ENCODE measurements at regions not wholly inside any gene's neighbourhood (a gene's known extent, or its start where the extent isn't known, plus 50 kb on each side); places are given as distances from the start of the nearest gene placed in this dataset.

DNA sequence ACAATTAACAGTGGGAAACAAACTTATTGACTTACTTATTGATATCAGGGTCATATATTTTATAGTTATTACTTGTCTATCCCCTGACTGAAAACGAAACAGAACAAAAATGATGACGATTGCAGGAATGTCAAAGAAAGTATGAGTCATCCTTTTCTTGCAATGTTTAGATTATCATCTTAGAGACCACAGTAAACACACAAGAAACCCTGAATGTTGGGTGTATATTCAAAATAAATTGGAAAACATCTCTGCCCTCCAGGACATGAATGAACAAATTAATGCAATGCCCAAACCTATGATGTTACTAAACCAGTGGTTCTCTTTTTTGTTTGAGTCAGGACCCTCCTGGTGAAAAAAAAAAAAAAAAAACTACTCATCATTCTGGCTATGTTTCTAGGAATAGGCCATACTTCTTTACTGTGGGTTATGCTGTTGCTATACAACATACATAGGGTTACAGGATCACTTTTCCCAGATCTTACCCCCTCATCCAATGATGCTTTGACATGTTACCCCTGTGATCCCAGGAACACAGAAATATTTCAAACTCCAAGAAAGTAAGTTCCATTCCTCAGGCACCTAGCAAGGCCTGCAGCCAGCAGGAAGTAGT lies 623.4 kb upstream of the IGFBP3 start:
- Histone ChIP-seq H3K9ac (ENCODE audit: low read length in 5 of 5) (no peak overlapping the region), H3K27ac (ENCODE audit: low read depth, low read length) (no peak overlapping the region), H3K9me3 (ENCODE audit: control insufficient read depth in 5 of 5, low read length in 5 of 5) (no peaks in the 10 kb centered on the region), H3K4me1 (ENCODE audit: control insufficient read depth in 5 of 5, insufficient read depth in 5 of 5, low read length in 5 of 5) (no peaks in the 10 kb centered on the region), H3K27me3 (ENCODE audit: control insufficient read depth in 5 of 5, insufficient read depth in 4 of 5, low read length in 5 of 5) (no peaks in the 10 kb centered on the region), H3K4me3 (ENCODE audit: low read depth in 1 of 5, low read length in 5 of 5) (no peak overlapping the region), H3K36me3 (ENCODE audit: control insufficient read depth in 5 of 5, insufficient read depth in 5 of 5, low read length in 5 of 5) (no peaks in the 10 kb centered on the region)

DNA sequence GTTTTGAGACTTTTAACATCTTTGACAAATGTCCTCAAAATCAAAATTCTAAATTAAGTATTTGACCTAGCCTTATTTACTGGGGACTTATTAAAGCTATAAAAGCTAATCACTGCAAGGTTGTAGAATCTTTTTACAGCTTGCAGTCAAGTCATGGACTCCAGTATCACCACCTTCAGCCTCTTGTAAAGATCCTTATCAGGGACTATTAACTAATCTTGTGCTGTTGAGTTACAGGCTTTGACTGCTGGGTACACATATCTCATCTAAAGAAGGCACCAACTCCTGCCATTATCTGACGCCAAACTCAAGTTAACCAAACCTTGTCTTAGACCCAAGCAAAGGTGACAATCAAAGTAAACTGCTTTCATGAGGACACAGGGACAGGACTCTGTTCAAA lies 621.0 kb upstream of the IGFBP3 start:
- H3K4me1 ChIP-seq (ENCODE audit: control insufficient read depth in 5 of 5, insufficient read depth in 5 of 5, low read length in 5 of 5) = no peaks in the 10 kb centered on the region
- H3K36me3 ChIP-seq (ENCODE audit: control insufficient read depth in 5 of 5, insufficient read depth in 5 of 5, low read length in 5 of 5) = no peaks in the 10 kb centered on the region
- no peak overlapping the region for H3K4me3 ChIP-seq (ENCODE audit: low read depth in 1 of 5, low read length in 5 of 5)
- no peak overlapping the region for H3K27ac ChIP-seq (ENCODE audit: low read depth, low read length)
- no peaks in the 10 kb centered on the region for H3K9me3 ChIP-seq (ENCODE audit: control insufficient read depth in 5 of 5, low read length in 5 of 5)
- no peak overlapping the region for H3K9ac ChIP-seq (ENCODE audit: low read length in 5 of 5)
- H3K27me3 ChIP-seq (ENCODE audit: control insufficient read depth in 5 of 5, insufficient read depth in 4 of 5, low read length in 5 of 5) = no peaks in the 10 kb centered on the region

DNA sequence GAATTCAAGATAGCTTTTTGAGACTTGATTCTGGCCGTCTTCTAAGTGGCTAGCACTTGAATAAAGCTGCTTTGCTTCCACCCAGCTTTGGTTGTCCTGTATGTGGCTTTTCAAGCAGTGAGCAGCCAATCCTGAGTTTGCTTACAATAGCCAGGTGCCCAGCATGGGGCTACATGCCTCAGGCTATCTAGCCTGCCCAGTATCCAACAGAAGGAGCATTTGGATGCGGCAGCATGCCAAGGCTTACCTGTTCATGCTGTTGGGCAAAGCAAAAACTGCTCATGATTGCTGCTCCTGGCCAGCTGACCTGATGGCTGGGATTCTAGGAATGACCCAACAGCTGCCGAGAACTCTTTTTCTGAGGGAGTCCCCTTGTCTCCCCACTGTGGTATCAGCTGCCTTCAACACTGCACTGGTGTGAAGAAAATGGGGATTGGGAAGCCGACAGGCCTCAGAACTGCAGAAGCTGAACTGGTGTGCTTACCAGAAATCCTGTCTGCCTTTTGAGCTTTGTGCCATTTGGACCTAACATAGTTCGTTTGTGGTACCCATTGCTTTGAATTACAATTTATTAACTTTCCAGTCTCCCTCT lies 618.9 kb upstream of the IGFBP3 start:
- Histone ChIP-seq H3K4me3 (ENCODE audit: low read depth in 1 of 5, low read length in 5 of 5) (no peak overlapping the region), H3K4me1 (ENCODE audit: control insufficient read depth in 5 of 5, insufficient read depth in 5 of 5, low read length in 5 of 5) (no peaks in the 10 kb centered on the region), H3K27ac (ENCODE audit: low read depth, low read length) (no peak overlapping the region), H3K27me3 (ENCODE audit: control insufficient read depth in 5 of 5, insufficient read depth in 4 of 5, low read length in 5 of 5) (no peaks in the 10 kb centered on the region), H3K9ac (ENCODE audit: low read length in 5 of 5) (no peak overlapping the region), H3K9me3 (ENCODE audit: control insufficient read depth in 5 of 5, low read length in 5 of 5) (no peaks in the 10 kb centered on the region), H3K36me3 (ENCODE audit: control insufficient read depth in 5 of 5, insufficient read depth in 5 of 5, low read length in 5 of 5) (no peaks in the 10 kb centered on the region)

DNA sequence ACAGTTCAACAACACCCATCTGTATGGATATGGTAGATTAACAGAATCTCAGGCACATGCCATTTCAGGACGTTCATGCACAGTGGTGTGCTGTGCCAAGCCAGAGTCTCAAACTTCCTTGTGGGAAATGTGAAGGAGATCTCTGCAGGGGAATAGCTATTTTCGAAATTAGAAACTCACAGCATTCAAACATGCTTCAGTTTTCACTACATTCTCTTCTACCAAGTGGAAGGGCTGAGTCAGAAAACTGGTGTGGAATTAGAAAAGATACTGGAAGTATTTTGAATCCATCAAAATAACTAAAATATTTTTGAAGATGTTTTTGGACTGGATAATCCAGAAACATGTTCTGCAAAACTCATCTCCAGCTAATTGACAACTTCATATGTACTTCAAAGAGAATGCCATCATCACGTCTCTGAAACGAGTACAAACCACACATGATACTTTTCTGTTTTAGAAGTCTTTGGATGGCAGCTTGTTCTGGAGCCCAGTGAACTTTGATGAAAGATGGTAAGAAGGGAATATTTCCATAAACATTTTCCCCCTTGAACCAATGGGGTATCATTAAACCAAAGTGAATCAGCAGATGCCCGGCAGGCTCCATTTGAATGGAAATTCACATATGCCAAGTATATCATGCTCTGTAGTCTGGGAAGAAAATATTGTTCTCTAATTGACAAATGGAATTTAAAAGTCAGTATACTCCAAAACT lies 616.3 kb upstream of the IGFBP3 start:
- Histone ChIP-seq H3K9ac (ENCODE audit: low read length in 5 of 5) (no peak overlapping the region), H3K4me3 (ENCODE audit: low read depth in 1 of 5, low read length in 5 of 5) (no peak overlapping the region), H3K27me3 (ENCODE audit: control insufficient read depth in 5 of 5, insufficient read depth in 4 of 5, low read length in 5 of 5) (no peaks in the 10 kb centered on the region), H3K4me1 (ENCODE audit: control insufficient read depth in 5 of 5, insufficient read depth in 5 of 5, low read length in 5 of 5) (no peaks in the 10 kb centered on the region), H3K9me3 (ENCODE audit: control insufficient read depth in 5 of 5, low read length in 5 of 5) (no peaks in the 10 kb centered on the region), H3K27ac (ENCODE audit: low read depth, low read length) (no peak overlapping the region), H3K36me3 (ENCODE audit: control insufficient read depth in 5 of 5, insufficient read depth in 5 of 5, low read length in 5 of 5) (no peaks in the 10 kb centered on the region)

DNA sequence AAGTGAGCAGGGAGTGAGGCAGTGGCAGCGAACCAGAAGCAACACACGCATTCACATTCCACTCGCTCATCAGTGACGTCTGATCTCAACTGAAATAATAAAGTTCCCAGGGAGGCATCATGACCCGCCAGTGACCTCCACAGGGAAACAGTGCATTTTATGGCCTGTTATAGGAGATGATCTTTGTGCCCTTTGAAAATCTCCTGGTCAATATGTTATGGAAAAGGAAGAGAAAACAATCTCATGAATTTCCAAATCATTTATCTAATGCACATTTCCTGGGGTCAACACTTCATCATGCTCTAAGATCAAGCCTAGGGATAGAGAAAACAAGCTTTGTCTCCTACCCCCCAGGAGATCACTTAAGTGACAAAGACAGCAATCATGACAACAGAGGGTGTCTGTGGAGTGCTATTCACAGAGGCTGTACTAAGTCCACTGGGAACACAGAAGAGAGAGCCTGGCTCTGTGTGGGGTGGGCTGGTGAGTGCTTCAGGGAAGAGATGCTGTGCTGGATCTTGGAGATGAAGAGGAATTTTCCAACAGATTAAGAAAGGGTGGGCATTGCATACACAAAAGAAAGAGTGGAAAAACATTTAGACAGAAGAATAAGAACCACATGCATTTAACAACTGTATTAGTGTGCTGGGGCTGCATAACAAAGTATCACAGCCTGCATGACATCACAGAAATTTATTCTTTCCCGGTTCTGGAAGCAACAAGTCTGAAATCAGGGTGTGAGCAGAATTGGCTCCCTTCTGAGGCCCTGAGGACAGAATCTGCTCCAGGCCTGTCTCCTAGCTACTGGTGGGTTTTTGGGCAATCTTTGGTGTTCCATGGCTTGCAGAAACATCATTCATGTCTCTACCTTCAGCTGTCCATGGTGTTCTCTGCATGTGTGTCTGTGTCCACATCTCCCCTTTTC lies 613.9 kb upstream of the IGFBP3 start:
- Histone ChIP-seq H3K4me1 (ENCODE audit: control insufficient read depth in 5 of 5, insufficient read depth in 5 of 5, low read length in 5 of 5) (no peaks in the 10 kb centered on the region), H3K9ac (ENCODE audit: low read length in 5 of 5) (no peak overlapping the region), H3K36me3 (ENCODE audit: control insufficient read depth in 5 of 5, insufficient read depth in 5 of 5, low read length in 5 of 5) (no peaks in the 10 kb centered on the region), H3K4me3 (ENCODE audit: low read depth in 1 of 5, low read length in 5 of 5) (no peak overlapping the region), H3K27ac (ENCODE audit: low read depth, low read length) (no peak overlapping the region), H3K9me3 (ENCODE audit: control insufficient read depth in 5 of 5, low read length in 5 of 5) (peaks cover 0 to 7% (median 0%) of the 10 kb centered on the region in 5 donors), H3K27me3 (ENCODE audit: control insufficient read depth in 5 of 5, insufficient read depth in 4 of 5, low read length in 5 of 5) (no peaks in the 10 kb centered on the region)

DNA sequence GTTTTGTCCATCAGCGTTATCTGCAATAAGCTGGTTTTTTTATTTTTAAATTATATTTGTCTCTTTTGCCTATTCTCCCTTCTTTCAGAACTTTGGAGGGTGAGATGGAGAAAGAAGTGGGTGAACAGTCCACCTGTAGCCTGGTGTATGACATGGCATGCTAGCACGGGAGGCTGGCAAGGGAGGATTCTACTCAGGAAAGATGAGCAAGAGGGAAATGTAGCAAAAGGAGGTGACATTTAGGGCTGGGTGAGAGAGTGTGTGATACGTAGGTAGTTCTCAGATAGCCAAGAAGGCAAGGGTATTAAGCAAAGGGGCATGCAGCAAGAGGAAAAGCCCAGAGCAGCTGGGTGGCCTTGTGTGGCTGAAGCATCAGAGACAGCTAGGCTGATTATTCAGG lies 612.9 kb upstream of the IGFBP3 start:
- peaks cover 0 to 7% (median 0%) of the 10 kb centered on the region in 5 donors for H3K9me3 ChIP-seq (ENCODE audit: control insufficient read depth in 5 of 5, low read length in 5 of 5)
- H3K4me3 ChIP-seq (ENCODE audit: low read depth in 1 of 5, low read length in 5 of 5) = no peak overlapping the region
- no peaks in the 10 kb centered on the region for H3K36me3 ChIP-seq (ENCODE audit: control insufficient read depth in 5 of 5, insufficient read depth in 5 of 5, low read length in 5 of 5)
- no peaks in the 10 kb centered on the region for H3K27me3 ChIP-seq (ENCODE audit: control insufficient read depth in 5 of 5, insufficient read depth in 4 of 5, low read length in 5 of 5)
- H3K9ac ChIP-seq (ENCODE audit: low read length in 5 of 5) = no peak overlapping the region
- no peak overlapping the region for H3K27ac ChIP-seq (ENCODE audit: low read depth, low read length)
- H3K4me1 ChIP-seq (ENCODE audit: control insufficient read depth in 5 of 5, insufficient read depth in 5 of 5, low read length in 5 of 5) = no peaks in the 10 kb centered on the region

DNA sequence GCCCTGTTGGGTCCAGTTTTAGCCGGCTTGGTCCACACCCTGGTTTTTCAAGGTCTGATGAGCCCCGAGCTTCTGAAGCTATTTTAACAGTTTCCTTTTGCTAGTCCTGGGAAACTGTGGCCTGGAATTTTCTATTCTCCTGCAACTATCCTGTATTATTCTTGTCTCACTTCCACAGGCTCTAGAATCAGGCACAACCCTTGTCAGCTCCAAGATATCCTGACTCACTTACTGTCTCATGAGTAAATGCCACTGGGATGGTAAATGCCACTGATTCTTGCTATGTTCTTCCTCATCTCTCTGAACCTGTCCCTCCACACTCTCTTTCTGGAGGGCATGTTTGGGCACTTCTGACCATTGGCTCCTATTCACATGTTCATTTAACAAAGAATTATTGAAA lies 611.5 kb upstream of the IGFBP3 start:
- Histone ChIP-seq H3K4me1 (ENCODE audit: control insufficient read depth in 5 of 5, insufficient read depth in 5 of 5, low read length in 5 of 5) (no peaks in the 10 kb centered on the region), H3K9me3 (ENCODE audit: control insufficient read depth in 5 of 5, low read length in 5 of 5) (peaks cover 0 to 11% (median 4%) of the 10 kb centered on the region in 5 donors)

DNA sequence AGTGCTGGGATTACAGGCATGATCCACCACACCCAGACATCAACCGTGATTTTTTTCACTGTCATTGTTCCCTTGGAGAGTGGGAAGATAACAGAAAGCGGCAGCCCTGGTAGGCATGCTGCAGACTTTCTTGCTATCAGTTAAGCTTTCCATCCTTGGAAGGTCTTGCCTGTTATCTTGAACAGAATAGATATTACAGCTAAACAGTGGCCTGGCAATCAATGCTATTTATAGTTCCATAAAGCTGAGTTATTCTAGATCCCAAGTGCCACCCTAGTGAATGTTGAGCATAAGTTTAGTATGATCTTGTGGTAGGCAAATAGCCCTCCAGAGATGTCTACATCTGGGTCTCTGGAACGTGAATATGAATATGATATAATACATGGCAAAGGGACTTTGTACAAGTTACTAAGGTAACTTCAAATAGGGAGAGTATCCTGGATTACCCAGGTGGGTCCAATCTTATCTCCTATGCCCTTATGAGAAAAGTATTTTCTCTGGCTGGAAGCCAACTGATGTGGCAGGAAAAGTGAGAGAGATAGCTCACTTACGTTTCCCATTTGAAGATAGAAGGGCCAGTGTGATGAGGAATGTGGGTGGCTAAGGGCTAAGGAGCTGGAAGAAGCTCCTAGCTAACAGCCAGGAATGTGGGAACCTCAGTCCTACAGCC lies 609.1 kb upstream of the IGFBP3 start:
- Histone ChIP-seq H3K36me3 (ENCODE audit: control insufficient read depth in 5 of 5, insufficient read depth in 5 of 5, low read length in 5 of 5) (no peaks in the 10 kb centered on the region), H3K9me3 (ENCODE audit: control insufficient read depth in 5 of 5, low read length in 5 of 5) (peaks cover 0 to 18% (median 6%) of the 10 kb centered on the region in 5 donors), H3K9ac (ENCODE audit: low read length in 5 of 5) (no peak overlapping the region), H3K4me3 (ENCODE audit: low read depth in 1 of 5, low read length in 5 of 5) (no peak overlapping the region), H3K27me3 (ENCODE audit: control insufficient read depth in 5 of 5, insufficient read depth in 4 of 5, low read length in 5 of 5) (no peaks in the 10 kb centered on the region), H3K4me1 (ENCODE audit: control insufficient read depth in 5 of 5, insufficient read depth in 5 of 5, low read length in 5 of 5) (no peaks in the 10 kb centered on the region), H3K27ac (ENCODE audit: low read depth, low read length) (no peak overlapping the region)

More for the DNA sequence above, 611.5 kb upstream of the IGFBP3 start:
- H3K9ac ChIP-seq (ENCODE audit: low read length in 5 of 5) = no peak overlapping the region
- no peak overlapping the region for H3K27ac ChIP-seq (ENCODE audit: low read depth, low read length)
- H3K27me3 ChIP-seq (ENCODE audit: control insufficient read depth in 5 of 5, insufficient read depth in 4 of 5, low read length in 5 of 5) = no peaks in the 10 kb centered on the region
- no peak overlapping the region for H3K4me3 ChIP-seq (ENCODE audit: low read depth in 1 of 5, low read length in 5 of 5)
- H3K36me3 ChIP-seq (ENCODE audit: control insufficient read depth in 5 of 5, insufficient read depth in 5 of 5, low read length in 5 of 5) = no peaks in the 10 kb centered on the region

DNA sequence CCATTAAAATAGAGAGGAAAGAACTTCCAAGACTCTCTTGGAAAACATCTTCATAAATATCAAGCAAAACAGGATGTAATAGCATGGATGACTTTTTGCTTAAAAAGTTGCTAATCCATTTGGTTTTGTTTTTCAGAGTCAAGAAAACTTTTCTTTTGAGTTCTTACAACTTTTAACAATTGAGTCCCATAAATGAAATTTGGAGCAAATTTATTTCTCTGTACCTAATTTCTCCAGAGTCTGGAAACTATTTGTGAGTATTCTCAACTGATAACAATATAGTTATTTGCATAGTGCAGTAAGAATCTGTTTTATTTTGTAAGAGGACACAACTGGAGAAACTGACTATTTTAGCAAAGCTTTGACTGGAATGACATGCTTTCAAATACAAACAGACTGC lies 606.3 kb upstream of the IGFBP3 start:
- Histone ChIP-seq H3K36me3 (ENCODE audit: control insufficient read depth in 5 of 5, insufficient read depth in 5 of 5, low read length in 5 of 5) (no peaks in the 10 kb centered on the region), H3K27ac (ENCODE audit: low read depth, low read length) (no peak overlapping the region), H3K4me3 (ENCODE audit: low read depth in 1 of 5, low read length in 5 of 5) (no peak overlapping the region), H3K27me3 (ENCODE audit: control insufficient read depth in 5 of 5, insufficient read depth in 4 of 5, low read length in 5 of 5) (no peaks in the 10 kb centered on the region), H3K9ac (ENCODE audit: low read length in 5 of 5) (no peak overlapping the region), H3K4me1 (ENCODE audit: control insufficient read depth in 5 of 5, insufficient read depth in 5 of 5, low read length in 5 of 5) (no peaks in the 10 kb centered on the region), H3K9me3 (ENCODE audit: control insufficient read depth in 5 of 5, low read length in 5 of 5) (peaks cover 0 to 18% (median 6%) of the 10 kb centered on the region in 5 donors)
